Fibroblast of pulmonary artery (primary cell): ENCODE measurements at regions not wholly inside any gene's neighbourhood (a gene's known extent, or its start where the extent isn't known, plus 50 kb on each side); places are given as distances from the start of the nearest gene placed in this dataset.
A peak's percentile ranks its signal among the peaks of the same experiment; 100 is the strongest.

ENCODE experiments used
- DNase-seq: peaks from one replicate; pipeline ENCODE4 v3.0.0-alpha.2; 2010; ENCODE audit warnings: low read depth
- H3K4me3 ChIP-seq: replicated peaks from 2 replicates; pipeline ENCODE4 v1.5.1; 2011; ENCODE audit warnings: low read depth, mild to moderate bottlenecking, control low read depth, low read length, moderate library complexity
- TF ChIP-seq, protein P1 (sequence below): IDR thresholded peaks from 2 replicates; pipeline ENCODE4 v1.5.1; 2011; ENCODE audit warnings: mild to moderate bottlenecking, control low read depth, low read length, inconsistent platforms; ENCODE audit errors: missing control alignments

DNA sequence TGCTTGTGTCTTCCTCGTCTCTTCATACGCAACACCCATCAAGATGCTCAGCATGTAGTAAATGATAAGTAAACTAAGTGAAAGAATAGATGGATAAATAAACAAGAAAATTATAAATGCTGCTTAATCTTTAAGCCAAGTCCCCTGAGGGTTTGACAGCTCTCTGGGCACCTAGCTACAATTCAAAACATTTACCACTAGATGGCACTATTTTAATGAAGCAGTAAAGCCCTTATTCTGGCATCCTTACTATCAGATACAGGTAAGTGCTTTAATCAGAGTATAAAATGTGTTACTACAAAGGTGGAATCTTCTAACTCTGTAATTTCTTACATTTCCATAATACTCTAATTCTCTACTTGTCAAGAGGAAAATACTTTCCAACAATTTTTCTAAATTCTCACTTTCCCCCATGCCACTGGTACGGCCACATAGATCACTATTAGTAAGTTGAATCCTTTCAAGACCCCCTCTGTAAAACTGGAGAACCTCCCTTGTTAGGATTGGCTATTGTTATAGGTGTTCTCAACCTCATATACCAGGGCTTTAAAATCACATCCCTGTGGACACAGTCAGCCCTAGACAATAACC, 137.8 kb downstream of the BARHL2 start:
- TF ChIP-seq, protein P1, sequence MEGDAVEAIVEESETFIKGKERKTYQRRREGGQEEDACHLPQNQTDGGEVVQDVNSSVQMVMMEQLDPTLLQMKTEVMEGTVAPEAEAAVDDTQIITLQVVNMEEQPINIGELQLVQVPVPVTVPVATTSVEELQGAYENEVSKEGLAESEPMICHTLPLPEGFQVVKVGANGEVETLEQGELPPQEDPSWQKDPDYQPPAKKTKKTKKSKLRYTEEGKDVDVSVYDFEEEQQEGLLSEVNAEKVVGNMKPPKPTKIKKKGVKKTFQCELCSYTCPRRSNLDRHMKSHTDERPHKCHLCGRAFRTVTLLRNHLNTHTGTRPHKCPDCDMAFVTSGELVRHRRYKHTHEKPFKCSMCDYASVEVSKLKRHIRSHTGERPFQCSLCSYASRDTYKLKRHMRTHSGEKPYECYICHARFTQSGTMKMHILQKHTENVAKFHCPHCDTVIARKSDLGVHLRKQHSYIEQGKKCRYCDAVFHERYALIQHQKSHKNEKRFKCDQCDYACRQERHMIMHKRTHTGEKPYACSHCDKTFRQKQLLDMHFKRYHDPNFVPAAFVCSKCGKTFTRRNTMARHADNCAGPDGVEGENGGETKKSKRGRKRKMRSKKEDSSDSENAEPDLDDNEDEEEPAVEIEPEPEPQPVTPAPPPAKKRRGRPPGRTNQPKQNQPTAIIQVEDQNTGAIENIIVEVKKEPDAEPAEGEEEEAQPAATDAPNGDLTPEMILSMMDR: peak; percentile 58
- peak; percentile 61 for DNase-seq
- H3K4me3 ChIP-seq: no peak overlapping the region

- TF ChIP-seq, protein P1: no peak
- DNase-seq: no peak
- H3K4me3 ChIP-seq: no peak overlapping the region
Observed at GRCh38 chr1:90574692-90575370, 142.3 kb downstream of the BARHL2 start.

GRCh38 chr1:90573736-90574135, 143.4 kb downstream of the BARHL2 start:
- TF ChIP-seq, protein P1: no peak
- H3K4me3 ChIP-seq: no peak overlapping the region
- no peak for DNase-seq

DNA sequence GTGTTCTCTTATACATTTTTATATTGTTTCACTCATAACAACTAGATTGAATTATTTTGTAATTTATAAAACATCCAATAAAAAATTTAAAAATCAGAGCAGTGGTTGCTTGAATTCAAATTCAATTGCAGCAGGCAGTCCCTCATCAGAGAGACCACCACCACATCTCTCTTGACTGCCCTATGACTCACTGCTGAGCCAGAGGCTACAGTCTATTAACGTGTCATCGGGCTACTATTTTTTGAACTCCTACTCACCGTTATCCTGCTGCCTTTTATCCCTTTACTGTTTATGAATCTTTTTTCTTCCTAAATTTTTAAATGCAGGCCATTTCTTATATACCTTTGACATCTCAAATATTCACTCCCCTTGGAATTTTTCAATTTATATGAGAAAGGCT, 144.7 kb downstream of the BARHL2 start:
- TF ChIP-seq, protein P1: no peak
- H3K4me3 ChIP-seq: no peak overlapping the region
- no peak for DNase-seq

GRCh38 chr1:90568436-90568835, 148.7 kb downstream of the BARHL2 start:
- DNase-seq: no peak
- TF ChIP-seq, protein P1: no peak

DNA sequence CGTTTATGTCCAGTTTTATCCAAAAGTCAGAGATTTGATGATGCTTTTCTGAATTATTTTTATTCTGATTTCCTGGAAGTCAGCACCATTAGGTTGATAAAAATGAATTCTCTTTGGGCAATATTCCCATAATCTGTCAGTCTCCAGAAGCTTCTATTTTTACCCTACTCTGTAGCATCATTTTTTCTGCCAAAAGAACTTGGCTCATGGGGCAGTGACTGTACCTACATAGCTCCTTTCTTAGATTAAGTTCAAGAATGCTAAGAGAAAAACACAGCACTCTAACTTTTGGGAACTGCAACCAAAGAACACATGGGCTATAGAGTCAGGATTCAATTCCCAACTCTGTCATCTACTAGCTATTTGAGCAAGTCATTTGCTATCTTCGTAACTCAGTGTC, 152.9 kb downstream of the BARHL2 start:
- no peak overlapping the region for H3K4me3 ChIP-seq
- DNase-seq: no peak
- TF ChIP-seq, protein P1: no peak

More at GRCh38 chr1:90568436-90568835, 148.7 kb downstream of the BARHL2 start:
- H3K4me3 ChIP-seq: no peak overlapping the region

DNA sequence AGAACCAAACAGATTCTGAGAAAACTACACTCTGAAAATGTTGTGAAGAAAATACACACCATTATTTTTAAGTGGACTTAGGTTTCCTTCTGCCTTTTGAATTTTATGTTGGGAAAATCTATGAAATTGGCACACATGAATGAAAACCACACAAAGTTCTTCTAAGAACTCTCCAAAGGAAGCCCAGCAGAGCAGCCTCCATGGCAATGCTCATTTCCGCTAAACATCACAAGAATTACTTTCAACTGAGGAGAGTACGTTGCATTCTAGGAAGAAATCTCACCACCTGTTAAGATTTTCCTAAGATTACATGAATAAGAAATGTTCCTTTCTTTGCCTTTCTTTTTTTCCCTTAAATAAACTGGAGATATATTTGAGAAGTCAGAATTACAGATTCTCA, 154.2 kb downstream of the BARHL2 start:
- no peak for DNase-seq
- TF ChIP-seq, protein P1: no peak
- H3K4me3 ChIP-seq: no peak overlapping the region
